ENCODE measurements at regions not wholly inside any gene's neighbourhood (a gene's known extent, or its start where the extent isn't known, plus 50 kb on each side); places are given as distances from the start of the nearest gene placed in this dataset.
"Not testable (repeated sequence)": the region's sequence is repeated elsewhere in the genome, so short reads cannot be mapped to it uniquely, and the experiment has no call there.

- H3K4me3 ChIP-seq (ENCODE audit: control insufficient read depth in 1 of 7, extremely low read depth in 1 of 7, insufficient read depth in 4 of 7, low read depth in 2 of 7, low read length in 6 of 7); DNase-seq; H3K27me3 ChIP-seq (replicated peaks in 2 of 5; ENCODE audit: control insufficient read depth in 4 of 5, insufficient read depth in 5 of 5, low read length in 4 of 5); POLR2A ChIA-PET; H3K36me3 ChIP-seq (ENCODE audit: control insufficient read depth in 4 of 4, insufficient read depth in 4 of 4, low read length in 3 of 4); H3K27ac ChIP-seq (ENCODE audit: insufficient read depth in 1 of 2, low read depth in 1 of 2, low read length in 2 of 2, poor library complexity in 1 of 2, severe bottlenecking in 2 of 2); H3K4me1 ChIP-seq (ENCODE audit: control extremely low read depth in 1 of 4, control insufficient read depth in 4 of 4, insufficient read depth in 4 of 4, low read length in 3 of 4); H3K9me3 ChIP-seq (ENCODE audit: control extremely low read depth in 1 of 5, control insufficient read depth in 4 of 5, insufficient read depth in 2 of 5, low read depth in 1 of 5, low read length in 4 of 5): not testable (repeated sequence)
- CTCF ChIA-PET, result interaction anchor here (1.4 kb wide), 1 partner anchor 54 kb away, joined by 4 read pairs; no protein-coding TSS in a partner anchor
- WGBS (ENCODE audit: insufficient coverage), result 89% methylated on average over 9 of the region's 12 CpGs
These were observed 196.2 kb downstream of the NDUFA10 start for GRCh38 chr2:239828973-239829275.

- H3K36me3 ChIP-seq (ENCODE audit: control insufficient read depth in 4 of 4, insufficient read depth in 4 of 4, low read length in 3 of 4), result no peaks in the 10 kb centered on the region
- H3K4me1 ChIP-seq (ENCODE audit: control extremely low read depth in 1 of 4, control insufficient read depth in 4 of 4, insufficient read depth in 4 of 4, low read length in 3 of 4), result no peaks in the 10 kb centered on the region
- H3K4me3 ChIP-seq (ENCODE audit: control insufficient read depth in 1 of 7, extremely low read depth in 1 of 7, insufficient read depth in 4 of 7, low read depth in 2 of 7, low read length in 6 of 7), result no peak overlapping the region
- H3K9me3 ChIP-seq (ENCODE audit: control extremely low read depth in 1 of 5, control insufficient read depth in 4 of 5, insufficient read depth in 2 of 5, low read depth in 1 of 5, low read length in 4 of 5), result no peaks in the 10 kb centered on the region
- no peak overlapping the region for H3K27ac ChIP-seq (ENCODE audit: insufficient read depth in 1 of 2, low read depth in 1 of 2, low read length in 2 of 2, poor library complexity in 1 of 2, severe bottlenecking in 2 of 2)
- 83% methylated on average over 17 of the region's 20 CpGs for WGBS (ENCODE audit: insufficient coverage)
- CTCF ChIA-PET, result interaction anchor here (1.4 kb wide), 1 partner anchor 54 kb away, joined by 4 read pairs; no protein-coding TSS in a partner anchor
- POLR2A ChIA-PET, result no interaction called here
- no peak for DNase-seq
- no peaks in the 10 kb centered on the region for H3K27me3 ChIP-seq (replicated peaks in 2 of 5; ENCODE audit: control insufficient read depth in 4 of 5, insufficient read depth in 5 of 5, low read length in 4 of 5)
These were observed 196.8 kb downstream of the NDUFA10 start for GRCh38 chr2:239828192-239828972.

- Histone ChIP-seq H3K4me3 (ENCODE audit: control insufficient read depth in 1 of 7, extremely low read depth in 1 of 7, insufficient read depth in 4 of 7, low read depth in 2 of 7, low read length in 6 of 7) (no peak overlapping the region), H3K36me3 (ENCODE audit: control insufficient read depth in 4 of 4, insufficient read depth in 4 of 4, low read length in 3 of 4) (no peaks in the 10 kb centered on the region), H3K9me3 (ENCODE audit: control extremely low read depth in 1 of 5, control insufficient read depth in 4 of 5, insufficient read depth in 2 of 5, low read depth in 1 of 5, low read length in 4 of 5) (no peaks in the 10 kb centered on the region), H3K27me3 (replicated peaks in 2 of 5; ENCODE audit: control insufficient read depth in 4 of 5, insufficient read depth in 5 of 5, low read length in 4 of 5) (no peaks in the 10 kb centered on the region), H3K27ac (ENCODE audit: insufficient read depth in 1 of 2, low read depth in 1 of 2, low read length in 2 of 2, poor library complexity in 1 of 2, severe bottlenecking in 2 of 2) (no peak overlapping the region), H3K4me1 (ENCODE audit: control extremely low read depth in 1 of 4, control insufficient read depth in 4 of 4, insufficient read depth in 4 of 4, low read length in 3 of 4) (no peaks in the 10 kb centered on the region)
- ChIA-PET POLR2A (no interaction called here), CTCF (no interaction called here)
- no peak for DNase-seq
- 96% methylated on average over 11 of the region's 11 CpGs for WGBS (ENCODE audit: insufficient coverage)
These were observed 197.6 kb downstream of the NDUFA10 start for GRCh38 chr2:239827523-239827890.

- Histone ChIP-seq H3K4me3 (ENCODE audit: control insufficient read depth in 1 of 7, extremely low read depth in 1 of 7, insufficient read depth in 4 of 7, low read depth in 2 of 7, low read length in 6 of 7) (no peak overlapping the region), H3K27me3 (replicated peaks in 2 of 5; ENCODE audit: control insufficient read depth in 4 of 5, insufficient read depth in 5 of 5, low read length in 4 of 5) (no peaks in the 10 kb centered on the region), H3K36me3 (ENCODE audit: control insufficient read depth in 4 of 4, insufficient read depth in 4 of 4, low read length in 3 of 4) (no peaks in the 10 kb centered on the region), H3K9me3 (ENCODE audit: control extremely low read depth in 1 of 5, control insufficient read depth in 4 of 5, insufficient read depth in 2 of 5, low read depth in 1 of 5, low read length in 4 of 5) (no peaks in the 10 kb centered on the region), H3K27ac (ENCODE audit: insufficient read depth in 1 of 2, low read depth in 1 of 2, low read length in 2 of 2, poor library complexity in 1 of 2, severe bottlenecking in 2 of 2) (no peak overlapping the region), H3K4me1 (ENCODE audit: control extremely low read depth in 1 of 4, control insufficient read depth in 4 of 4, insufficient read depth in 4 of 4, low read length in 3 of 4) (no peaks in the 10 kb centered on the region)
- ChIA-PET CTCF (no interaction called here), POLR2A (no interaction called here)
- 90% methylated on average over 16 of the region's 21 CpGs for WGBS (ENCODE audit: insufficient coverage)
- no peak for DNase-seq
These were observed 198.2 kb downstream of the NDUFA10 start for GRCh38 chr2:239826786-239827522.

GRCh38 chr2:239826376-239826775 is 198.8 kb downstream of the NDUFA10 start:
- 98% methylated on average over 12 of the region's 13 CpGs for whole genome bisulfite sequencing (ENCODE audit: insufficient coverage)
- Histone ChIP-seq H3K4me1 (ENCODE audit: control extremely low read depth in 1 of 4, control insufficient read depth in 4 of 4, insufficient read depth in 4 of 4, low read length in 3 of 4) (no peaks in the 10 kb centered on the region), H3K27ac (ENCODE audit: insufficient read depth in 1 of 2, low read depth in 1 of 2, low read length in 2 of 2, poor library complexity in 1 of 2, severe bottlenecking in 2 of 2) (no peak overlapping the region), H3K27me3 (replicated peaks in 2 of 5; ENCODE audit: control insufficient read depth in 4 of 5, insufficient read depth in 5 of 5, low read length in 4 of 5) (no peaks in the 10 kb centered on the region), H3K36me3 (ENCODE audit: control insufficient read depth in 4 of 4, insufficient read depth in 4 of 4, low read length in 3 of 4) (no peaks in the 10 kb centered on the region), H3K9me3 (ENCODE audit: control extremely low read depth in 1 of 5, control insufficient read depth in 4 of 5, insufficient read depth in 2 of 5, low read depth in 1 of 5, low read length in 4 of 5) (no peaks in the 10 kb centered on the region), H3K4me3 (ENCODE audit: control insufficient read depth in 1 of 7, extremely low read depth in 1 of 7, insufficient read depth in 4 of 7, low read depth in 2 of 7, low read length in 6 of 7) (no peak overlapping the region)
- ChIA-PET POLR2A (no interaction called here), CTCF (no interaction called here)
- DNase-seq, result no peak

- Histone ChIP-seq H3K27ac (ENCODE audit: insufficient read depth in 1 of 2, low read depth in 1 of 2, low read length in 2 of 2, poor library complexity in 1 of 2, severe bottlenecking in 2 of 2) (no peak overlapping the region), H3K36me3 (ENCODE audit: control insufficient read depth in 4 of 4, insufficient read depth in 4 of 4, low read length in 3 of 4) (no peaks in the 10 kb centered on the region), H3K27me3 (replicated peaks in 2 of 5; ENCODE audit: control insufficient read depth in 4 of 5, insufficient read depth in 5 of 5, low read length in 4 of 5) (no peaks in the 10 kb centered on the region), H3K4me1 (ENCODE audit: control extremely low read depth in 1 of 4, control insufficient read depth in 4 of 4, insufficient read depth in 4 of 4, low read length in 3 of 4) (no peaks in the 10 kb centered on the region), H3K4me3 (ENCODE audit: control insufficient read depth in 1 of 7, extremely low read depth in 1 of 7, insufficient read depth in 4 of 7, low read depth in 2 of 7, low read length in 6 of 7) (no peak overlapping the region), H3K9me3 (ENCODE audit: control extremely low read depth in 1 of 5, control insufficient read depth in 4 of 5, insufficient read depth in 2 of 5, low read depth in 1 of 5, low read length in 4 of 5) (no peaks in the 10 kb centered on the region)
- ChIA-PET POLR2A (no interaction called here), CTCF (no interaction called here)
- 96% methylated on average over 5 of the region's 5 CpGs for WGBS (ENCODE audit: insufficient coverage)
- no peak for DNase-seq
These were observed 199.5 kb downstream of the NDUFA10 start for GRCh38 chr2:239825705-239825979.

GRCh38 chr2:239824866-239825704 is 200.1 kb downstream of the NDUFA10 start:
- no peak overlapping the region for H3K27ac ChIP-seq (ENCODE audit: insufficient read depth in 1 of 2, low read depth in 1 of 2, low read length in 2 of 2, poor library complexity in 1 of 2, severe bottlenecking in 2 of 2)
- DNase-seq, result no peak
- no peaks in the 10 kb centered on the region for H3K4me1 ChIP-seq (ENCODE audit: control extremely low read depth in 1 of 4, control insufficient read depth in 4 of 4, insufficient read depth in 4 of 4, low read length in 3 of 4)
- ChIA-PET CTCF (interaction anchor here (1.3 to 1.8 kb wide), 4 partner anchors 57 to 102 kb away, joined by 3 to 4 read pairs (median 3); no protein-coding TSS in a partner anchor), POLR2A (no interaction called here)
- peaks cover 0 to 2% (median 0%) of the 10 kb centered on the region in 5 experiments for H3K27me3 ChIP-seq (replicated peaks in 2 of 5; ENCODE audit: control insufficient read depth in 4 of 5, insufficient read depth in 5 of 5, low read length in 4 of 5)
- H3K9me3 ChIP-seq (ENCODE audit: control extremely low read depth in 1 of 5, control insufficient read depth in 4 of 5, insufficient read depth in 2 of 5, low read depth in 1 of 5, low read length in 4 of 5), result no peaks in the 10 kb centered on the region
- no peak overlapping the region for H3K4me3 ChIP-seq (ENCODE audit: control insufficient read depth in 1 of 7, extremely low read depth in 1 of 7, insufficient read depth in 4 of 7, low read depth in 2 of 7, low read length in 6 of 7)
- H3K36me3 ChIP-seq (ENCODE audit: control insufficient read depth in 4 of 4, insufficient read depth in 4 of 4, low read length in 3 of 4), result no peaks in the 10 kb centered on the region
- 90% methylated on average over 14 of the region's 17 CpGs for WGBS (ENCODE audit: insufficient coverage)
